ENCODE measurements at regions not wholly inside any gene's neighbourhood (a gene's known extent, or its start where the extent isn't known, plus 50 kb on each side); places are given as distances from the start of the nearest gene placed in this dataset.
"Not testable (repeated sequence)": the region's sequence is repeated elsewhere in the genome, so short reads cannot be mapped to it uniquely, and the experiment has no call there.

GRCh38 chr7:34401776-34402175 lies 256.2 kb upstream of the NPSR1 start:
- no peak for FAIRE-seq
- DNase-seq (ENCODE audit: insufficient read length) = no peak
- TF ChIP-seq POLR2AphosphoS5 (IDR thresholded peaks at IDR 0.05; ENCODE audit: low read depth, low read length) (no peak), TAF1 (IDR thresholded peaks at IDR 0.05; ENCODE audit: borderline replicate concordance, low read depth, low read length) (no peak), POLR2A (IDR thresholded peaks at IDR 0.05; ENCODE audit: low read depth, low read length) (no peak)

- no peak for FAIRE-seq
- TF ChIP-seq POLR2A (IDR thresholded peaks at IDR 0.05; ENCODE audit: low read depth, low read length) (no peak), TAF1 (IDR thresholded peaks at IDR 0.05; ENCODE audit: borderline replicate concordance, low read depth, low read length) (no peak), POLR2AphosphoS5 (IDR thresholded peaks at IDR 0.05; ENCODE audit: low read depth, low read length) (no peak)
- DNase-seq (ENCODE audit: insufficient read length) = no peak
Observed at GRCh38 chr7:34406848-34407530, 251.0 kb upstream of the NPSR1 start.

GRCh38 chr7:34407586-34407985 lies 250.4 kb upstream of the NPSR1 start:
- no peak for FAIRE-seq
- TF ChIP-seq POLR2AphosphoS5 (IDR thresholded peaks at IDR 0.05; ENCODE audit: low read depth, low read length) (no peak), TAF1 (IDR thresholded peaks at IDR 0.05; ENCODE audit: borderline replicate concordance, low read depth, low read length) (no peak), POLR2A (IDR thresholded peaks at IDR 0.05; ENCODE audit: low read depth, low read length) (no peak)
- DNase-seq (ENCODE audit: insufficient read length) = no peak

- FAIRE-seq (no peak), DNase-seq (ENCODE audit: insufficient read length) (no peak)
- TF ChIP-seq POLR2AphosphoS5 (IDR thresholded peaks at IDR 0.05; ENCODE audit: low read depth, low read length) (no peak), TAF1 (IDR thresholded peaks at IDR 0.05; ENCODE audit: borderline replicate concordance, low read depth, low read length) (no peak), POLR2A (IDR thresholded peaks at IDR 0.05; ENCODE audit: low read depth, low read length) (no peak)
Observed at GRCh38 chr7:34417781-34418180, 240.2 kb upstream of the NPSR1 start.

- TF ChIP-seq TAF1 (IDR thresholded peaks at IDR 0.05; ENCODE audit: borderline replicate concordance, low read depth, low read length) (no peak), POLR2A (IDR thresholded peaks at IDR 0.05; ENCODE audit: low read depth, low read length) (no peak), POLR2AphosphoS5 (IDR thresholded peaks at IDR 0.05; ENCODE audit: low read depth, low read length) (no peak)
- FAIRE-seq (no peak), DNase-seq (ENCODE audit: insufficient read length) (no peak)
Observed at GRCh38 chr7:34421526-34421925, 236.5 kb upstream of the NPSR1 start.

- no peak for FAIRE-seq
- no peak for TF ChIP-seq TAF1 (IDR thresholded peaks at IDR 0.05; ENCODE audit: borderline replicate concordance, low read depth, low read length)
- DNase-seq (ENCODE audit: insufficient read length) = no peak
Observed at GRCh38 chr7:34425194-34425593, 232.8 kb upstream of the NPSR1 start.

GRCh38 chr7:34425631-34426384 lies 232.2 kb upstream of the NPSR1 start:
- FAIRE-seq = no peak

GRCh38 chr7:34430456-34430855 lies 227.6 kb upstream of the NPSR1 start:
- no peak for TF ChIP-seq POLR2A (IDR thresholded peaks at IDR 0.05; ENCODE audit: low read depth, low read length)
- TF ChIP-seq POLR2AphosphoS5 (IDR thresholded peaks at IDR 0.05; ENCODE audit: low read depth, low read length) = no peak
- no peak for TF ChIP-seq TAF1 (IDR thresholded peaks at IDR 0.05; ENCODE audit: borderline replicate concordance, low read depth, low read length)
- no peak for FAIRE-seq
- DNase-seq (ENCODE audit: insufficient read length) = no peak

More at GRCh38 chr7:34425631-34426384, 232.2 kb upstream of the NPSR1 start:
- no peak for DNase-seq (ENCODE audit: insufficient read length)
- no peak for TF ChIP-seq POLR2AphosphoS5 (IDR thresholded peaks at IDR 0.05; ENCODE audit: low read depth, low read length)

- FAIRE-seq = no peak
- no peak for TF ChIP-seq POLR2AphosphoS5 (IDR thresholded peaks at IDR 0.05; ENCODE audit: low read depth, low read length)
- no peak for TF ChIP-seq TAF1 (IDR thresholded peaks at IDR 0.05; ENCODE audit: borderline replicate concordance, low read depth, low read length)
- no peak for TF ChIP-seq POLR2A (IDR thresholded peaks at IDR 0.05; ENCODE audit: low read depth, low read length)
- no peak for DNase-seq (ENCODE audit: insufficient read length)
Observed at GRCh38 chr7:34438436-34438835, 219.6 kb upstream of the NPSR1 start.

GRCh38 chr7:34445653-34446052 lies 212.4 kb upstream of the NPSR1 start:
- FAIRE-seq (no peak), DNase-seq (ENCODE audit: insufficient read length) (no peak)
- TF ChIP-seq POLR2A (IDR thresholded peaks at IDR 0.05; ENCODE audit: low read depth, low read length) (no peak), POLR2AphosphoS5 (IDR thresholded peaks at IDR 0.05; ENCODE audit: low read depth, low read length) (no peak), TAF1 (IDR thresholded peaks at IDR 0.05; ENCODE audit: borderline replicate concordance, low read depth, low read length) (no peak)

GRCh38 chr7:34448531-34448930 lies 209.5 kb upstream of the NPSR1 start:
- DNase-seq (ENCODE audit: insufficient read length); FAIRE-seq: not testable (repeated sequence)

GRCh38 chr7:34449765-34450164 lies 208.3 kb upstream of the NPSR1 start:
- DNase-seq (ENCODE audit: insufficient read length) (no peak), FAIRE-seq (no peak)
- TF ChIP-seq TAF1 (IDR thresholded peaks at IDR 0.05; ENCODE audit: borderline replicate concordance, low read depth, low read length) (no peak), POLR2AphosphoS5 (IDR thresholded peaks at IDR 0.05; ENCODE audit: low read depth, low read length) (no peak), POLR2A (IDR thresholded peaks at IDR 0.05; ENCODE audit: low read depth, low read length) (no peak)

All from GM12892 (cell line).